ENCODE measurements at regions not wholly inside any gene's neighbourhood (a gene's known extent, or its start where the extent isn't known, plus 50 kb on each side); places are given as distances from the start of the nearest gene placed in this dataset.

DNA sequence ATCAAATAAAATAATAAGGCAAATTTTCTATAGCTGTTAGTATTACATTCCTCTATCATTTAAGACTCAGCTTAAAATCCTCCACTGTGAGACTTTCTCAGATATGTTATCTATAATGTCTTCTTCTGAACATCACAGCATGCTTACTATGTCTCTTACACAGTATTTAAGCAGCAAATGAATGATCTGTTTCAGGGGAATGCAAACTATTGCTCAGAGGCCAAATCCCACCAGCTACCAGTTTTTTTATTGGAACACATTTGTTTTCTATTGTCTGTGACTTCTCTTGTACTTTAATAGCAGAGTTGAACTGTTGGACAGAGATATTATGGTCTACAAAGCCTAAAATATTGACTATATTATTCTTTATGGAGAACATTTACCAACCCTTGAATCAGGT is 59.6 kb downstream of the C3orf38 start:
- DNase-seq, result no peak

DNA sequence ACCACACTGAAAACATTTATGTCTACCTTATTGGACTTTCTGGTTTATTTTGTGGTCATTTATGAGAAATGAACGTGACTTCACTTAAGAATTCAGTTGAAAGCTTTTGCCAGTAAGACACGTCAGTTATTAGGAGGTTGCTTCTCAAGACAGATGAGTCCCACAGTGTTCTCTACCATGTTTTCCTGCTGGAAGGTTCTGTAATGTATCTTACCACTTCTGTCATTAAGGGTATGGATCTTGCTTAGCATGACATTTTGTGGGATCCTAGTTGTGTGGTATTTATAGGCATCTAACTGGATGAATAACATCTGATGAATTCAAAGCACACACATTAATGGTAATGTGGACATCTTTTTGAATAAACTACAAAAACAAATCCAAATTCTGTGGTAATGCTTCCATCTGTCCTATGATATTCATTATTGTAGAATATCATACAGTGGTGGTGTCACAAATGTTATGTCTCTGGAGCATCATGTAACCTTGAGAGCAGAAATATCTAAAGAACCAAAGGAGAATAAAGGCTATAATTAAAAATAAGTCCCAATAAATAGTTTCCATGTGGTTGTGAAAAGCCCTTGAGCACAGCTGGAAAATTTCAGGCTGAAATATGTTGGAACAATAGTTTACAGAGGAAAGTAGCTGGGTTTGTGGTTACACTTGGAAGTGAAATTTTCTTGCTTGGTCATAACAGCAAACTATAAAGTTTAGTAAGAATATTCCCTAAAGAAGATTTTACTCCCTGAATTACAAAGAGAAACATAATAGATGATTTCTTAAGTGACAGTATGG is 61.5 kb downstream of the C3orf38 start:
- no peak for DNase-seq

DNA sequence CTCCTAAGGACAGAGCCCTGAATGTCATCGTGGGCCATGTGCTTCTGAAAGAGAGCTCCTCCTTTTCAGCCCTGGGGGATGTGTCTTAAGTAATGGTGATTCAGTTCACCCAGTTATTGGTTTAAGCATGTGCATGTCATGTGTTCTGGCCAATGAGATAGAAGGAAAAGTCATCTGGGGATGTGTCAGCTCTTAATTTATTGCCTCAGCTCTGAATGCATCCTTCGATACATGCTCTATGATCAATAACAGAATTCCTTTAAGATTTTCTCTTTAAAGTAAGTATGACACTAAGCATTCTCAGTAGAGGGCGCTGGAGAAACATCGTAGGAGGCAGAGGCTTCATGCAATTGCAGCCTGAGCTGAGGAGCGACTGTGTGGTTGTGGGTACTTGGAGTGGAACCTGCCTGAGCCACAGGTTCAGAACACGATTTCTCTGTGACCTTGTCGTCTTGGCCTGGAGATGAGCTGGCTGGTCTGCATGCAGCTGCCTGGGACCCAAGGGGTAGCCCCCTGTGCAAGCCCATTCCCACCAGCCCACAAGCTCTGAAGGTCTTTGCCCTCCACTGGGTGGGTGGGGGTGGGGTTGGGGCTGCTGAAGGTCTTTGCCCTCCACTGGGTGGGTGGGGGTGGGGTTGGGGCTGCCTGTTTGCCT is 69.5 kb downstream of the C3orf38 start:
- no peak for DNase-seq

DNA sequence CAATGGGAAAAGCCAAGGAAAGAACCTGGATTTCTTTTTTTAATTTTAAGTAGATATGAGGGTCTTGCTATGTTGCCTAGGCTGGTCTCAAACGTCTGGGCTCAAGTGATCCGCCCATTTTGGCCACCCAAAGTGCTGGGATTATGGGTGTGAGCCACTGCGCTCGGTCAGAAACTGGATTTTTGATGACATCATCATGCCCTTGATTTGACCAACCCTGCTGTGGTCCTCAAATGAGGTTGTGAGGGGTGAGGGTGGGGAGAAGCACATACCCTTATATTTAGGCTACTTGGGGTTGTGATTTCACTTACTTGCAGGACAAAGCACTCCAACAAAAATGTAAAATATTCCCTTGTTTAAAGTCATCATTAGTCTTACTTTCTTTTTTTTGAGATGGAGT is 70.4 kb downstream of the C3orf38 start:
- DNase-seq, result no peak

DNA sequence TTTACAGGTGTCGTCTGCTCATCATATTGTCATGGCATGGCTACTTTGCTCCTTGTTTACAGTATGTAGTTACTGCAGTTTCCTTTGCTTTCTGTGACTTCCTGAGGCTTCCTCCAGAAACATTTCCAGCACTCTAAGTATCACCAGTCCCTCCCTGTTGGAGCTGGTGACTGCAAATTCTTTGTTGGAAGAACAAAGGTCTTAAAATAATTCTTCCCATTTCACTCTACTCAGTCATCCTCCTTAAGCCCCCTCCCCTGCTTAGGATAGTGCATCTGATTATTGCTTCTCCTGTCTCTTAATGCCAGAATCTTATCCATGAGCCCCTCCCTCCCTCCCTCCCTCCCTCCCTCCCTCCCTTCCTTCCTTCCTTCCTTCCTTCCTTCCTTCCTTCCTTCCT is 72.0 kb downstream of the C3orf38 start:
- no peak for DNase-seq

DNA sequence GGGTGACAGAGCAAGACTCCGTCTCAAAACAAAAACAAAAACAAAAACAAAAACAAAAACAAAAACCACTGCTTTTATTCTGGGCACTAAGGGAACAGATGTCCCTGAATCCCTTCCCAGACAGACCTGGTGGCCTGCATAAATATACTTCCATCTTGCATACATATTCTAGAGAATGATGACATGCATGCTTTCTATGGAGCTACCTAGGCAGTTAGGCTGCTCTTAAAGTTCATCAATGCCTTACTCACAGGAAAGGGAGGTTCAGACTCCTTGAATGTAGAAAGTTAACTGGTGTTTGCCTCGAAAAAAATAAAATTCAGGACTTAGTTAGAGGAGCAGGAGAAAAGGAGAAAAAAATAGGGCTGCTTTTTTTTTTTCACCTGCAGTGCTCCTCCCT is 72.6 kb downstream of the C3orf38 start:
- no peak for DNase-seq

DNA sequence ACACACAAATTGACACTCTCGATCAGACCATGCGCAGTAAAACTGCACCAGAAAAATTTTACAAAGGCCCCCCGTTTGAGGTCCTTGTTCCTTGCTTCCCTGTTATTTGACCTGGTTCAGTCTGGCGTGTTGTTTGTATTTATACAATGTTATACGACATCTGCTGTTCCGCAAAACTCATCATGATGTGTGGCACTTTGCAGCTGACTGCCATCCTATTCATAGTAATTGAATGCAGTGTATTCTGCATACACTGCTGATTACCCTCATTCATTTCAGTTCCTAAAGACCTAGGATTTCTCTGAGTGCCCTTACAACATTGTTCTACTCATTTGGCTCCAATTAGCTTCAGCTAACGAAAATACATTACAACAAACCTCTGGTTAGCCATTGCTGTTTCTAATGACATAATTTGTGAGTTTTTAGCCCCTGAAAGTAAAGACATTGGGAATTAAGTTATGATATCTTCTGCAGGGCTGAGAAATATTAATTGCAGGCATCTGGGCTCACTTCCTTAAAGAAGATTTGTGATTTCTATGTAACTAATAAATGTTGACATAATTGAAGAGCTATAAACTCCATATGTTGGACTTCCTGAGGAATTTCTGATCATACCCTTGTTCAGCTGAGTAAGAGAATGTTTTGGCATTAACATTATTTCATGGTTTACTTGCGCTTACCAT is 75.7 kb downstream of the C3orf38 start:
- no peak for DNase-seq

DNA sequence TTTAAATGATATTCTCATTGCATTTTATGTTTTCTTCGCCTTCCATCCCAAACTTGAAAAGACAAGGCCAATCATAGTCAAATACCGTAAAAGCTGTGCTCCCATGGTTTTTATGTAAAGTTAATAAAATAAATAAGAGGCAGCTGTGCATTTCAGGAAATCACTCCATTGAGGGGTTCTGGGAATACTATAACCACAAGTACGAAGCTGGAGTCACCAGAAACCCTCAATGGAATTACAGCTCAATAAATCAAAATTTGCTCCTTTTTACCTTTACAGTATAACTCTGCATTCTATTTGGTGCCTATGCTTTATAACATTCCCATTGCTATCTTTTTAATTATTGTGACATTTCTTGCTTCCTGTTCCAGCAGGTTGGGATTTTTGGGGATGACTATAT is 77.2 kb downstream of the C3orf38 start:
- no peak for DNase-seq

DNA sequence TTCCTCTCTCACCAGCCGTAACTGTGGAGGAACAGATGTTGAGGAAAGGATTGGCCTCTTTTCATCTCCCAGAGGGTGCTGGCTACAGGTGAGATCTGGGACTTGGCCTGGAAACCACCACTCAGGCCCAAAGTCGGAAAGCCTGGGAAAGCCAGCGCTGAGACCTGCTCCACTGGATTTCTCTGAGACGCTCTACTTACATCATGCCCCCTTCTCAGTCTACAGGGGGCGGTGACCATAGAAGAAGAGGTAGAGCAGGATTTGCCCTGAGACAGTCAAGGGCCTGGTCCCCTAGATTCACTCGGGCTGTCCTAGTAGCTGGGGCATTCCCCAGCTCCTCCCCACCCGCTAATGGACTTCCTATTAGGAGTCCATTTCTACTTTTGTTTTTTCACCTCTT is 80.9 kb downstream of the C3orf38 start:
- DNase-seq, result no peak

DNA sequence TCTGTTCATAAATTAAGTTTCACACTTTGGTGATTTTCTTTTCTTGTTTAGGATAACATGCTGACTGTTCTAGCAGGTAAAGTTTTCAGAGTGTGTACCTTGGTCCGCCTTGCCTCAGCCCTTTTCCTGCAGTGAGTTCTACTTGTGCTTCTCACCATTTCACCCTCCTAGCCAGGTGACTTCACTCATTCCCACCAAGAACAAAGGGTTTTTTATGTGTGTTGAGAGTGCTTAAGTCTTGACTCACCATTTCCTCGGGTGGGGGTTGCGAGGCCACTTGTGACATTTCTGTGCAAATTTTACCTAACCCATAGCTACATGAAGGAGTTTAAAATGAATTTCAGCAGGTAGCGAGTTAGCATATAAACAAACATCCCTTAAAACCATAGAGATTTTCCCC is 81.4 kb downstream of the C3orf38 start:
- DNase-seq, result no peak

DNA sequence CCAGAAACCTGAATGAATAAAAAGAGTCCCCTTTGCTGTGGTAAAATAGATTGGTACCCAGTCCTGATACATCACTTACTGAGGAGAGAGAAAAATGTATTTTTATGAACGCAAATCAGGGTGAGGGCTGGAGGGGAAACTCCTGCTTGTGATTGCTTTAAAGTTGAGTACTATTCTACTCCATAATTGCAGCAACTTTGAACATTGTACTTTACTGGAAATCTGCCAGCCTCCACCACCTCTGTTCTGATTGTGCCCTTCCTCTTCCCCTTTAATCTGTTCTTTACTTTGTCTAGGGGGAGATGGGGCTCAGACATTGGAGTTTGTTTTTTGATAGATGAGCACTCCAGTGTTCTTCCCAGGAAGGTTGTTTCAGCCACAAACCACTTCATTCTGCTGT is 81.9 kb downstream of the C3orf38 start:
- no peak for DNase-seq

DNA sequence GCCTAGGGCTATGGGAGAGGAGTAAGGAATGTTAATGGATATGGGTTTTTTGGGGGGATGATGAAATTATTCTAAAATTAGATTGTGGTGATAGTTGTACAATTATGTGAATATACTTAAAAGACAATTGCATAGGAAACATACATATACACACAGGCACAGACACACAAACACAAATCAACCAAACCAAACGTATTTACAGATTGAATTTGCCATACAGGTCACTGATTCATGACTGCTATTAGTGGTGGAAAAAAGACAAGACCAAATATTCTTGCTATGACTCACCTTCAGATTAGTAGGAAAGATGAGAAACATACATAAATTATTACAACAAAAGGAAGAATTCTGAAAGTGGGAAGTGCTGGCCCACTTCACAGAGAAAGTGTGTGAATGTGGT is 85.3 kb downstream of the C3orf38 start:
- no peak for DNase-seq

DNA sequence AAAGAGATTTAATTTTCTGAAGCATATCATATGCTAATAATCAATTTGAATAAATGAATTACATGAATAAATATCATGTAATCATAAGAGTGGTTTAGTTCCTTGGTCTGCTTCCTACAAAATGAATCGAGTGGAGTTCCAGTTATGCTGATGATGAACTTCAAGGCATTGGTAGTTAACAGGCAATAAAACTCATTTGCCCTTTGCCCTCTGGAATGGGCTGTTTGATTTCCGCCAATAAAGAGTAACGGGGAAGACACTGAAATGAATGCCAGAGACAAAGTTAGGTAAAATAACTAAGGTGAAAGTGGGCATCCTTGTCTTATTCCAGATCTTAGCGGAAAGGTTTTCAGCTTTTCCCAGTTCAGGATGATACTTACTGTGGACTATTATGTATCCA is 90.1 kb downstream of the C3orf38 start:
- DNase-seq, result no peak

DNA sequence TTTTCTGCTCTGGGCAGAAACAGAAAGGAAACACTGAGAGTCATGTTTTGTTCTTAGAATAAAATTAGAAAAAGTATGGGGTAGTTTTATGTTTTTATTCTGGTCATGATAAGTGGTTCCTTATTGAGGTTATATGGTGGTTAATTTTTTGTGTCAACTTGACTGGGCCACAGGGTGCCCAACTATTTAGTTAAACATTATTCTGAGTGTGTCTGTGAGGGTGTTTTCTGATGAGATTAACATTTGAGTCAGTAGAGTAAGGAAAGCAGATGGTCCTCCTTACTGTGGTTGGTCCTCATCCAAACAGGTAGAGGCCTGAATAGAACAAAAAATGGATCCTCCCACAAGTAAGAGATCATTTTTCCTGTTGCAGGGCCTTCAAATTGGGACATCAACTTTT is 98.9 kb downstream of the C3orf38 start:
- DNase-seq, result no peak

DNA sequence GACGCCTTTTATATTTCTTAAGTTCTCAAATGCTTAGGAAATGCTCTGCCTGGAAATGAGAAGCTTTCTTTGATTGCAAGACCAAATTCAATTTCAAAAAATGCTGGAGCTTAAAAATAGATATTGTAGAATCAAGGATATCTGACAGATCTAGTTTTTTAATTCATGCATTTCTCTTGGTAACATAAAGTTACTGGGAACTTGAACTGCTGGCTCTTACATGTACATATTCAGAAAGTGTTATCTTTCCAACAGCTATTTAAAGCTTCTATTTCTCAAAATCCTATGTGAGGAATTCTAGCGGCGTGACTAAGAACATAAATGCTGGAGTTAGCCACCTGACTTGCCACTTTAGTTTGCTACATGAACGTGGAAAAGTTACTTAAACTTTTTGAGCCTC is 109.3 kb downstream of the C3orf38 start:
- no peak for DNase-seq

DNA sequence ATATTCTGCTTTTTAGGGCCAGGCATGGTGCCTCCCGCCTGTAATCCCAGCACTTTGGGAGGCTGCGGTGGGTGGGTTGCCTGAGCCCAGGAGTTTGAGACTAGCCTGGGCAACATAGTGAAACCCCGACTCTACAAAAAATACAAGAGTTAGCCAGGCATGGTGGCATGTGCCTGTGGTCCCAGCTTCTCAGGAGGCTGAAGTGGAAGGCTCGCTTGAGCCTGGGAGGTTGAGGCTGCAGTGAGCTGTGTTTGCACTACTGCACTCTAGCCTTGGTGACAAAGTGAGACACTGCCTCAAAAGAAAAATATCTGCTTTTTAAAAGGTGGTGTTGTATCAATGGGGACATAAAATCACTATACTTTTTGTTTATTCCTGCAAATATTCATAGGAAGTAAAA is 112.8 kb downstream of the C3orf38 start:
- DNase-seq, result no peak

DNA sequence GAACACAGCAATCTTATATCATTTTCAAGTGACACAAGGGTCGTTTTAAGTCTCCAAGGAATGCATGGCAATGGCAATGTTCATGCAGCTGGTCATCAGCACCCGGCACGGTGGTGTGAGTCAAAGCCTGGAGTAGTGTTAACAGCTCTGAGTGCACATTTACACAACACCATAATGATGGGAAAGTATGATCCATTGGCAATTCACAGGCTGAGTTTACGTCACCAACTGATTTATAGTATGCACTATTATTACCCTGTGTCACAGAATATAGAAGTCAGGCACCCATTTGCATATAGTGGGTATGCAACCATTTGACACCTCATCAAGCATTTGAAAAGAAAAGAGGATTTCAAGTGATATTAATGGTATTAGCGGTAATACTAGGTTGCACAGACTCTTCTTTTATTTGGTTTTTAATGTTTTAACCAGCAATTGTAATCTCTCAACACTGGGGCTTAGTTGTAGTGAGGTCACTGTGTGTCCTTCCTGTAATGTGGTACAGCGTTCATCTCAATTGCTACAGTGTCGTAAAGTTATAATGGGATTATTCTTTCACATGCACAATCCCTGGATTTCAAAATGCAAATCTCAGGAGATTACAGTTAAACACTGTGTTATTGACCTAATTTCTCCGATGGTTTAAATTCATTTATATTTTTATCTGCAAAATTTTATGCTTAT is 113.8 kb downstream of the C3orf38 start:
- no peak for DNase-seq

DNA sequence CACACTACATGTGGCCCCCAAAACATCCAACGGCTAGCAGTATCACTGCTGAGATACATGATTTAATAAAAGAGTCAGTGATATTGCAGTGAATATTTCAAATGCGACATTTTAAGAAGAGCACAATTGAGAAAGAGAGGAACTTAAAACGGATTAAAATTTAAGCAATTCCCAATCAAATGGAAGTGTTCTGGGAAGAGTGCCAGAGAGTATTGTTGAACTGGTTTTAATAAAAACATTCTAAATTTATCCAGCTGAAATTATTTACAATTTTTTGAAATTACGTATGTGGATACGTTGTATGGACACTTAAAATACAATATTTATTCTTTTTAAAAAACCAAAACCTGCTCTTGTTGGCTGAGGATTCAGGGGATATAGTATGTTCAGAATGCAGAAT is 117.7 kb downstream of the C3orf38 start:
- DNase-seq, result no peak

DNA sequence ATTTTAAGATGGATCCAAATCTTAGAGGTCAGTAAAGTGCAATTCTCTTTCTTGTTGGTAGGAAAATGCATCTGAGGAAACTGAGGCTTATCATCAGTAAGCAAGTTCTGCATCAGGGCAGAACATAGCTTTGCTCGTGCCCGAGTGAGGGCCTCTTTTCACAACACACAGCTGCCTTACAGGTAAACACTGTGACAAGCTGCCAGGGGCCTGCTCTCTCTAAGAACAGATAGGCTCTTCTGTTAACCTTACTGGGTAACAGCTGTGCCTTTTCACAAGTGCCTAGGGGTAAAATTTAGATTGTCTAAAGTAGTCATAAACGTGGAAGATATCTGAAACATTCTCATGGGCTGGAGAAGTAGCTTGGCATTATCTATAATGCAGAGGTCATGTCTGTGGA is 118.1 kb downstream of the C3orf38 start:
- DNase-seq, result no peak

DNA sequence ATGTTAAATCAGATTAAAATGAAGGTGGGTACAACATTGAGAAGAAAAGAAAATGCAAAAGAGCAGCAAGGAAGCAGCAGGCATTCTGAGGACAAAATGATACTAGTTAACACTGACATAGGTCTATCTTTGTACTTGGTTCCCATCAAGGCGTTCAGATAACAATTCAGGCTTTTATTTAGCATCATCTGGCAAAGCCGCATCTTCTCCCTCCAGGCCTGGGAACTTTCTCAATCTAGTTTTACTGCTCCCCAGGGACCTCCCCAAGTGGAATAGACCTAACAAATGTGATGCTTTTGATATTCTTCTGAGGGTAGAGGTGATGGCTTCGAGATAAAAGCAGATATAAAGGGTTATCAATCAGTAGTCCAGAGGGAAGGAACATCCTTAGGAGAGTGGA is 130.6 kb downstream of the C3orf38 start:
- DNase-seq, result no peak

DNA sequence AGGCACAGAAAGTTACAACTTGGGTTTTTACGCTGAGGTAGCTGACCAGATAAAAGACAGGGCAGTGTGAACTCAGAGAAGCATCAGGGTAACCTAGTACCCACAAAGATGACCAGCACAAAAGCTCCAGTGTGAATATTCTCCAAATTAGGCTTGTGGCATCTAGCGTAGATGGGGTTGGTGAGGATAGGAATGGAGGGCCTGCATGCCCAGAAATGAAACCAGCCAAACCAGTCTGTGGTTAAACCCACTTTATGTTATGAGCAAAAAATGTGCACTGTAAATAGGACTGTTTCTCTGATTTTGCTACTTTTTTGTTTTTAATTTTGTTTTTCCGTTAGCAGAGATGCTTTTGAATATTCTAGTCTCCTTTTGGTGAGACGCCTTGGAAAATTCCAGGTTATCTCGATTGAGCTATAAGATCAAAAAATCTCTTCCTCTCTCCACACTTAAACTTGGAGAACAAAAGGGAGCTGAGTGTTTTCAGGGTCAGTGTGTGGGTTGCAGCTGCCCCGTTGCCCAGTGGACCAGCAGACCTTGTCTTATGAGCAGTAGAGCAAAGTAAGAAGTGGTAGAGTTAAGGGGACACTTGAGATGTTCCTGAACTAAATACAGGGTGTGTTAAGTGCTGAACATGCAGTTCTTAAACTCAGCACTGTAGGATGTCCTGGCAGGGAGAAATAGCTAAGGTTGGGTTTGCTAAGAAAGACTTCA is 132.9 kb downstream of the C3orf38 start:
- no peak for DNase-seq

DNA sequence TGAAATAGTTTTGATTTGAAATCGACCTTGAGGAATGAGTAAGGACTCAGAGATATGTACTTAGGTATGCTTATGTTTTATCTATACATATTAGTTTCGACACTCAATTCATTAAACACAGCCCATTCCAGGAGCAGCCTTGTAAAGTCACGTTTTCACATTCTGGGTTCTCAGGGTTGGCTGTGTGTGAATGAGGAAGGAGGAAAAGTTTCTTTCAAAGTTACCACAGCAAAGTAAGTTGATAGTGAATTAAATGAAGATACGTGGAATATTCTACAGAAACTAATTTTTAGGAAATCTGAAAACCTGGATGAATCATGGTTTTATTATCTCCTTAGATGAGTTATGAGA is 133.5 kb downstream of the C3orf38 start:
- DNase-seq, result no peak

DNA sequence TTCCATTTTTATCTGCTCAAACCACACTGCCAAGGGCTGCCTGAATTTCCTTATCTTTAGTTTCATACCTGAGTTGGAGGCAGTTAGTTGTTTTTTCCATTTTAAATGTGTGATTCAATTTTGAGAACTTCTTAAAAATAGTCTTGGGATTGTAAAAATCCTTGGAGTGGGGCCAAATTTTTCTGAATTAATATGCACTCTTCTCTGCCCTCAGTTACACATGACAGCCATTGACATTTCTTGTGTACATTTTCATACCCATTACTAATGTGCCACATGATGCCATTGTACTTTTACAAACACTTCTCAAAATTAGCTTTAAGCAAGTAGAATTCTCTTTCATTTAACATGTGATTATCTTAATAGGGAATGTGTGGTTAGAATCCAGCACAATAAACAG is 141.7 kb downstream of the C3orf38 start:
- DNase-seq, result no peak
